ENCODE measurements at regions not wholly inside any gene's neighbourhood (a gene's known extent, or its start where the extent isn't known, plus 50 kb on each side); places are given as distances from the start of the nearest gene placed in this dataset.

GRCh38 chr4:17272154-17272553, 239.7 kb downstream of the QDPR start:
- no peaks in the 10 kb centered on the region for H3K79me2 ChIP-seq (ENCODE audit: control insufficient read depth, low read length)
- H3K27me3 ChIP-seq (ENCODE audit: control insufficient read depth, low read length), result 0 out of 2 replicates have a peak, but pooled peaks cover 3% of the 10 kb centered on the region
- no peaks in the 10 kb centered on the region for H3K9me2 ChIP-seq (replicated peaks; ENCODE audit: control insufficient read depth, low read length)
- no peak overlapping the region for H3K4me3 ChIP-seq (ENCODE audit: low read length)
- TF ChIP-seq EZH2phosphoT487 (IDR thresholded peaks at IDR 0.05; ENCODE audit: borderline replicate concordance, low read length) (no peak), CTCF (IDR thresholded peaks at IDR 0.05; ENCODE audit: low read depth, low read length, poor library complexity, severe bottlenecking) (no peak)
- no peaks in the 10 kb centered on the region for H4K20me1 ChIP-seq (ENCODE audit: control insufficient read depth, insufficient read depth, low read depth, low read length)
- H3K4me1 ChIP-seq (ENCODE audit: control insufficient read depth, low read length), result no peaks in the 10 kb centered on the region
- H3K4me2 ChIP-seq (ENCODE audit: low read length), result no peak overlapping the region
- H3F3A ChIP-seq (ENCODE audit: control insufficient read depth, insufficient read depth), result no peaks in the 10 kb centered on the region
- no peaks in the 10 kb centered on the region for H3K9me3 ChIP-seq (ENCODE audit: control insufficient read depth, insufficient read depth, low read length)
- no peak overlapping the region for H3K27ac ChIP-seq (ENCODE audit: low read depth, low read length)
- H3K36me3 ChIP-seq (ENCODE audit: control insufficient read depth, low read length), result no peaks in the 10 kb centered on the region

- H3K27ac ChIP-seq (ENCODE audit: low read depth, low read length), result no peak overlapping the region
- H3K4me3 ChIP-seq (ENCODE audit: low read length), result no peak overlapping the region
- no peaks in the 10 kb centered on the region for H3K36me3 ChIP-seq (ENCODE audit: control insufficient read depth, low read length)
- no peak overlapping the region for H3K4me2 ChIP-seq (ENCODE audit: low read length)
- TF ChIP-seq CTCF (IDR thresholded peaks at IDR 0.05; ENCODE audit: low read depth, low read length, poor library complexity, severe bottlenecking), result no peak
- H3K27me3 ChIP-seq (ENCODE audit: control insufficient read depth, low read length), result 0 out of 2 replicates have a peak, but pooled peaks cover 3% of the 10 kb centered on the region
- H3K9me2 ChIP-seq (replicated peaks; ENCODE audit: control insufficient read depth, low read length), result no peaks in the 10 kb centered on the region
- no peaks in the 10 kb centered on the region for H3K9me3 ChIP-seq (ENCODE audit: control insufficient read depth, insufficient read depth, low read length)
- no peaks in the 10 kb centered on the region for H4K20me1 ChIP-seq (ENCODE audit: control insufficient read depth, insufficient read depth, low read depth, low read length)
- H3K79me2 ChIP-seq (ENCODE audit: control insufficient read depth, low read length), result no peaks in the 10 kb centered on the region
- H3K4me1 ChIP-seq (ENCODE audit: control insufficient read depth, low read length), result no peaks in the 10 kb centered on the region
- H3F3A ChIP-seq (ENCODE audit: control insufficient read depth, insufficient read depth), result no peaks in the 10 kb centered on the region
These were observed 246.2 kb downstream of the QDPR start for GRCh38 chr4:17265653-17266052.

- Histone ChIP-seq H3K9me2 (replicated peaks; ENCODE audit: control insufficient read depth, low read length) (no peaks in the 10 kb centered on the region), H3K79me2 (ENCODE audit: control insufficient read depth, low read length) (no peaks in the 10 kb centered on the region), H3K27me3 (ENCODE audit: control insufficient read depth, low read length) (0 out of 2 replicates have a peak, but pooled peaks cover 3% of the 10 kb centered on the region), H3K4me3 (ENCODE audit: low read length) (no peak overlapping the region), H3K4me2 (ENCODE audit: low read length) (no peak overlapping the region), H4K20me1 (ENCODE audit: control insufficient read depth, insufficient read depth, low read depth, low read length) (no peaks in the 10 kb centered on the region), H3K36me3 (ENCODE audit: control insufficient read depth, low read length) (no peaks in the 10 kb centered on the region), H3K9me3 (ENCODE audit: control insufficient read depth, insufficient read depth, low read length) (no peaks in the 10 kb centered on the region), H3K27ac (ENCODE audit: low read depth, low read length) (no peak overlapping the region), H3K4me1 (ENCODE audit: control insufficient read depth, low read length) (no peaks in the 10 kb centered on the region), H3F3A (ENCODE audit: control insufficient read depth, insufficient read depth) (no peaks in the 10 kb centered on the region)
- TF ChIP-seq CTCF (IDR thresholded peaks at IDR 0.05; ENCODE audit: low read depth, low read length, poor library complexity, severe bottlenecking) (no peak), EZH2phosphoT487 (IDR thresholded peaks at IDR 0.05; ENCODE audit: borderline replicate concordance, low read length) (no peak)
These were observed 246.8 kb downstream of the QDPR start for GRCh38 chr4:17265139-17265538.

Data from DOHH2 (cell line).